GM18499 (cell line): ENCODE measurements at regions not wholly inside any gene's neighbourhood (a gene's known extent, or its start where the extent isn't known, plus 50 kb on each side); places are given as distances from the start of the nearest gene placed in this dataset.
"Not testable (repeated sequence)": the region's sequence is repeated elsewhere in the genome, so short reads cannot be mapped to it uniquely, and the experiment has no call there.

Source experiments
- ATAC-seq: cut with Tn5 transposase; IDR thresholded peaks from one replicate; pipeline ENCODE4 v1.9.1; 2021; ENCODE audit warnings: moderate number of reproducible peaks; ENCODE audit not compliant: insufficient read depth, unreplicated experiment

DNA sequence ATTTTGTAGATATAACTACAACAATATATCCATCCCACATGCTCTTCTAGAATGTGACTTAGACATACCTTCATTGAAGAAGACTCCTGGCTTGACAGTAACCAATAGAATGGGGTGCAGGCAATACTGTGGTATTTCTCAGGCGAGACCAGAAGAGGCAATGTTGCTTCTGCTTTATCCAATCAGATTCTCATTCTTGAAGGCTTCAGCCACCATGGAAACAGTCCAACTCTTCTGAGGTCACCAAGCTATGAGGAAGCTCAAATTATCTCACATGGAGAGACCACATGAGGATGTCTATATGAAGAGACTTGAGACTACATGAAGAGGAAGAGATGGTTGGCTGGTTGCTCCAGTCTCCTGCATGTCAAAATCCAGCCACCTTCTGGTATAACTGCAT, 469.9 kb downstream of the PCDH10 start:
- ATAC-seq = no peak

DNA sequence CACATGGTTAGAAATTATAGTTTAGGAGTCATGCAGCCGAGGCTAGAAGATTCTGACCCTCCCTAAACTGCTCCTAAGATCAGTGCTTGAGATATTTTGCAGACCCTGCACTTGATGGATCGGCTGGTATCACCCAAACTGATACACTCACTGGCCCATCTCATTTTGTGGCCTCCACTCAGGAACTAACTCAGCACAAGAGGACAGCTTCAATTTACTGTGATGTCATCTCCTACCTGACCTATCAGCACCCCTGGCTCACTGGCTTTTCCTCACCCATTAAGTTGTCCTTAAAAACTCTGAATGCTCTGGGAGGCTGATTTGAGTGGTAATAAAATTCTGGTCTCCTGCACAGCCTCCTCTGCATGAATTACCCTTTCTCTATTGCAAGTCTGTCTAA, 450.9 kb downstream of the PCDH10 start:
- no peak for ATAC-seq

DNA sequence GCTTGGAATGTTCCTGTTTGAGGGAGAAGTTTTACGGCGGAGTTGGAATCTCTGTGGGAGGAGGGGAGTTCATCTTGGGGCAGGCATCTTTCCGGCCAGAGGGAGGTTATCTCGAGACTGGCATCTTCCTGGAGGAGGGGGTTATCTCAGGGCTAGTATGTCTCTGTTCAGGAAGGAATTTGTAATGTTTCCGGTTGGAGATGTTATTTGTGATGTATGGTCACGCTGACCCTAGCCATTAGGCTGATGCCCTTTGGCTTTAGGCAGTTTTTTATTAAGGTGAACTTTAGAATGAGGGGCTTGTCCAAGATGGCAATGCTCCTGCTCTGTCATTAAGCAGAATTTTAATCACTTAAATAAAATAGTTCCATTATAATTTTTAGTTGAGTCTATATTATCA, 449.7 kb downstream of the PCDH10 start:
- ATAC-seq = no peak

DNA sequence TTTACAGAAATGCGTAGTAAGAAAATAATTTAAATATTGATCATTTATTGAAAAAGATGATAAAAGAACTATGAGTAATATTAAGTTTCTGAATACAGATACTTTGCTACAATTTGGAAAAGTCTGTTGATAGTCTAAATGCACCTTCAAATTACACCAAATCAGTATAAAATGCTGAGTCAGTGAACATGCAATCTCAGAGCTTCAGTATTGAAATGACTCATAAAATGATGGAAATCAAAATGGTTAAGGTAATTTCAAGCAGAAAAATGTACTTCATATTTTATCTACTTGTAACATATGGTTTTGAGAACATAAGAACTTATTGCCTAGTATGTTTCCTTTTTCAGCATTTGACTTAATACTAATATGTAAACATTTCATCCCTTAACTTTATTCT, 448.2 kb downstream of the PCDH10 start:
- ATAC-seq = no peak

DNA sequence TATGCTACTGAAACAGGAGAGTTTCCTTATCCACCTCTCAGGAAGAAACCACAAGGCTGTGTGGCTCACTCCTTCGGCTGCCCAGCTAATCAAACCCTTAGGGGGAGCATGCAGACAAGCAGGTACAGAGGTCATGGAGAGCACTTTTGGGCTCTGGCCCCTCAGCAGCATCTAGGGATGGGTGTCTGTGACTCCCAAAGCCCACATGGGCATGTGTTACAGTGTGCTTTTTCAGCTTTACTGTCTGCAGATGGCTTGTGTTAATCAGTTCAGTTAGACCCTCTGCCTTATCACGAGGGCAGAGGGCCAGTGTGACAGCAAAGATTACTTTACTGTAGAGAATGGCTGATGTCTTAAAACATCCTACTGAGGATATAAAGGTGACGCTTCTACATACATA, 447.4 kb downstream of the PCDH10 start:
- ATAC-seq = no peak

DNA sequence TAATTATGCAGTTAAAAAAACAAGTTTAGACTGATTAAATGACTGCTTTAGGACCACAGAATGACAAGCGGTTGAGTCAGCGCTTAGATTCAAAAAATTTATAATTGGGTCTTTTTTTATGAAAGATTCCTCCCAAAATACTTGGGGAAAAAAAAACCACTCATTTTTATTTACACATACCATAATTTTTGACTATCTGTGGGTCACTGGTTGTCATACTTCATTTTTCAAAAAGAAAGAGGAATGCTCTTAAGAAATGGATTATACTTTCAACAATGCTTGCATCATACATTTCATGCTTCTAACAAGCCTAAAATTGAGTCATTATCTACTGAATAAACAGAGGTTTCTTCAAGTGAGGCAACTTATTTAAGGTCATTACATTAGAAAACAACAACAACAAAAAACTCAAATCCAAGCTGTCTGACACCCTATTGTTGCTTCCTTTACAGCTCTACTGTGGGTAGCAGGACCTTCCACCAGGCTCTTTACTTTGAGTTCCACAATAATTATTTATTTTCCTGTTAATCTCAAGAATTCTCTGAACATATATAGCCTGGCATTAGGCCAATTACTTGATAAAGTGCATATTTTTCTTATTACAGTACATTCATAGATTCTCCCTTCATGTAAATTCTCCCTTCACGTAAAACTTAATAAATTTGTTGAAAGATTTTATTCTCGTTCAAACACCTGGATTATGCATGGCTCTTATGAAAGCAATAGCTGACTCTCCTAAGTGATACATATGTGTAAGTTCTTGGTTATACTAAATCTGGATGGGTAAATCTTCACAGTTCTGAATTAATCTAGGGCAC, 445.5 kb downstream of the PCDH10 start:
- ATAC-seq = no peak

DNA sequence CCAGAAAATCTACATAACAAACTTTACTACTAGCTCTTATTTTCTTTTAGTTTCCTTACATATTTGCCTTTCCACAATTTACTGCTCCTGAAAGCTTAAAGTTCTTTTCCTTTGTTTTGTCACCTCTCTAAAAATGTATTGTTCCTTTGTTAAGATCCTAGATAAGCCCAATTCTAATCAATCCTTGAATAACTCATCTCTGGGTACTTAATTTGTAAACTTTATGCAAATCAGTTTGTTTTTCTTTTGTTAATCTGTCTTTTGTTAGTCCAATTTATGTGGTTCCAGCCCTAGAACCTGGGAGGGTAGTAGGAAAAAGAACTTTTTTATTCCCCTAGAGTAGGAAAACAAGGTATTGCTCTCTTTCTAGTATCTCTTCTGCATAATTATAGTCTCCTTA, 444.7 kb downstream of the PCDH10 start:
- no peak for ATAC-seq

DNA sequence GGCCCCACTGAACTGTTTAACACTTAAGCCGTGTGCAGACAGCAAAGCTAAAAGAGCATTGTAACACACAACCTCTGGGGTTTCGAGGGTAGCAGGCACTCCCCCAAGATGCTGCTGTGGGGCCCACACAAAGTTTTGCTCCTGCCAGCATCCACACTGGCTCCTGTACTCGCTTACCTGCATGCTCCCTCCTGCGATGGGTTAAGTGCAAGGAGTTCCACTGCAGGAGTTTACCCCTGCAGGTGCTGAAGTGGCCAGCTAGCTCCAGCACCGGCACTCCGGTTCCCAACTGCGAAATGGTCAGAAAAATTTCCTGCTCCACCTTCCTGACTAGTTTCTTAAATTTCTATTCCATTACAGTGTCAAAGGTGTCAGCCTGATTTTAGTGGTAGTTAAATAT, 443.5 kb downstream of the PCDH10 start:
- no peak for ATAC-seq

DNA sequence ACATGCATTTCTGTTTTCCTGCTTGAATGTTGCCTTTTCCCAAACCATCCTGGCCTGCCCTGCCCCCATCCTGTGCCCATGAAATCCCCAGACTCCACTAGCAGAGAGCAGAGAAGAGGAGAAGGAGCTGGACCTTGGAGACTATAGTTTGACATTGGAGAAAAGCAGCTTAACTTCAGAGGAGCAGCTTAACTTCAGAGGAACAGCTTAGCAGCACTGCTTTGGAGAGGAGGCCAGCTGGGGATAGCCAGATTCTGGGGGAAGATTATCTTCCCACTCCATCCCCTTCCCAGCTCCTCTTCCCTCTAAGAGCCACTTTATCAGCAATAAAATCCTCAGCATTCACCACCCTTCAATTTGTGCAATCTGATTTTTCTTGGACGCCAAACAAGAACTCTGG, 443.0 kb downstream of the PCDH10 start:
- ATAC-seq = no peak

DNA sequence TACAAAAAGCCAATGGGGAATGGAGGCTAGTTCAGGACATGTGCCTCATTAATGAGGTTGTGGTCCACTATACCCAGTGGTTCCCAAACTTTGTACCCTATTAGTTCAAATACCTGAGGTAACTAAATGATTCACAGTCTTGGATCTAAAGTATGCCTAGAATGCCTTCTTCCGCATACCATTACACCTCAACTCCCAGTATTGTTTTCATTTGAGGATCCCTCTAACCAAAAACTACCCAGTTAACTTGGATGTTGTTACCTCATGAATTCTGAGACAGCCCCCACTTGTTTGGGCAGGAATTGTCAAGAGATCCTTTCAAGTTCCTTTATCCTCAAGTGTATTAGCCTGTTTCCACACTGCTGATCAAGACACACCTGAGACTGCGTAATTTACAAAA, 439.2 kb downstream of the PCDH10 start:
- ATAC-seq = no peak

DNA sequence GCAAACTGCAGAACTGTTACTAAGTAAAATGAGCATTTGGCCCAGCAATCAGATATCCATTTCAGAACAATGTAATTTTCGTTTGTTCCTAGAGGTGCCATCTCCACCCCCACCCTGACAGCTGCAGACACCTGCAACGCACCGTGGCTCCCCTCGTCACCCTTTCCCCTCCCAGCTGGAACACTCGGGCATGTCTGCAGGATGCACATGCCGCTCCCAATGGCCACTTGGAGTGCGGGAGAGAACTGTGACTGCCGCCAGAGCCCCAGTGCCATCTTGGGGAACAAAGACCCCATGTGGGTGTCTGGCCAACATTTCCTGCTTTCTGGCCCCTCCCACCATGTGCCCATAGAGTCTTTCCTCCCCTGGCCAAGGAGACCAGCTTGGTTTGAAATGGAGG, 436.2 kb downstream of the PCDH10 start:
- no peak for ATAC-seq

DNA sequence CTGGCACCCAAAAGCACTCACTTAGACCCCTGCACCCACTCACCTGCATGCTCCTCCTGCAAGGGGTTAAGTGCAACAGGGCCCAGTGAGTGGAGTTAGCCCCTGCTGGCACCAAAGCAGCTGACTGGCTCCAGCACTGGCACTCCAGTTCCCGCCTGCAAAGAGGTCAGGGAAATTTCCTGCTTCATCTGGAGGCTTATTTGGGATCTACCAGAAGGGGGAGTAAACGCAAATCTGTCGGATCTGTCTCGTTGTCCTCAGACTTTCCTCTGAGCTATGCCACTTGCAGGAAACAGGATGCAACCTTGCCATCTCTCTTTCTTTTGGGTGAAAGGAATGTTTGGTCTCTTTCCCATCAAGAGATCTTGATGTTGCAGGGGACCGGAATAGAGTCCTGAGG, 435.6 kb downstream of the PCDH10 start:
- no peak for ATAC-seq

DNA sequence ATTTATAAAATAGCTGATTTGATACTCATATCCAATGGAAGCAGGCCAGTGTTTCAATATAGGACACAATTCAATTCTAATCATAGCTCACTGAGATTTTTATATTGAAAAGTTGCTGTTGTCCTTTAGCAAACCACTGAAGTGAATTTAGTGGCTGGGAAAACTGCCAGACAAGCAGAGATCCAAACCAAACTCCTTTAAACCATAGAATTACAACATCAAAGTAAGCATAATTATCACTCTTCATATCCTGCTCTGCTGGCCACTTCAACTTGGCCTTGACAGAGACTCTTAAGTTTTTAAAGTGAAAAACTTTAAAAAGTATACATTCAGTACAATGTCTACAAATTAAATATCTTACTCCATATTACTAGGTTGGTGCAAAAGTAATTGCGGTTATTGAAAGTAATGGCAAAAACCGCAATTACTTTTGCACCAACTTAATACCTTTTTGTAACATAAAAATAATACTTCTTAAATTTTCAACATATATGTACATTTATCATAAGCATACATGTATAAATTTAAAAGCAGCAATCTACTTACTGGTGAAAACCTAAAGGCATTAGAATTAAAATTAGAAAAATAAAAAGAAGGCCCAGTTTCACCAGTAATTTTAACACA, 433.0 kb downstream of the PCDH10 start:
- no peak for ATAC-seq

DNA sequence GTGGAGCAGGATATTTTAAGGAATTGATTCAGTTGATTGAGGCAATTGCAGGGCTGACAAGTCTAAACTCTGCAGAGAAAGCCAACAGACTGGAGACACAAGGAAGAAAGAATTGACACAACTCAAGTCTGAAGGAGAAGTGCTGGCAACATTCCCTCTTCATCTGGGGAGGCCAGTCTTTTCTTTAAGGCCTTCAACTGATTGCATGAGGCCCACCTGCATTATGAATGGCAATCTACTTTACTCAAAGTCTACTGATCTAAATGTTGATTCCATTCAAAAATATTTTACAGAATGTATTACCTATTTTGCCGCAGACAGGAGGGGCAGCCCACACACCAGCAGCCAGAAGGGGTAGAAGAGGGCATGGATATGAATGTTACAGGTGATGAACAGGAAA, 425.2 kb downstream of the PCDH10 start:
- no peak for ATAC-seq

DNA sequence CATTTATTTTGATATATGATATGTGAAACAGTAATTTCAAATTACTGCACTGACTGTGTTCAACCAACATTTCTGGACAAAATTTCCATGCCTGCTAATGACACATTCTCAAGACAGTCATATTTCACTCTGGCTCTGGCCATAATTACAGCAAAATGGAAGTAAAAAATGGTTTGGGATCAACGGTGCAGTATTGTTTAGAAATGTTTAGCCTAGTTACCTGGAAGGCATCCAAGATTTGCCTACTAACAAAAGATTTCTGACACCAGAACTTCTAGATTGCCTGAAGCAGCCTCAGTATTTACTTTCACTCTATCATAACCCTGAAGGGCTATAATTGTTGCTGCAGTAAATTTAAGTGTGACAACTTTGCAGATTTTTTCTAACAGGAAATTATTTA, 416.3 kb downstream of the PCDH10 start:
- ATAC-seq = no peak

DNA sequence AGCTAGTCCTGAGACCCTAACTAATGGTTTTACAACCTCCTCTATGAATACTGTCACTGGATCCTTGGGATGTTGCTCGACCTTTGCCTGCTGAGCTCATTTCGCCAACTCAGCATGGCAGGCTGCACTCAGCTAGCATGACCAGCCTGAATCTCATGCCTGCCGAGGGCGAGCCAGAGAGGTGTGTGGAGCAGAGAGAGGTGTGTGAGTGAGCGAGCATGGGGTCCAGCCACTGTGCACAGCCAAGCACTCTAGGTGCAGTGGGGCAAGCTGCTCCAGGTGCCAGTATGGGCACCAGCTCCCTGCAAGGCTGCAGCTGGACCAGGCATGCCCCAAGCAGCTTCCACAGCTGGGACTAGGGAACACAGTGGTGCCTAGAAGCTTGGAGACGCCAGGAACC, 410.9 kb downstream of the PCDH10 start:
- no peak for ATAC-seq

DNA sequence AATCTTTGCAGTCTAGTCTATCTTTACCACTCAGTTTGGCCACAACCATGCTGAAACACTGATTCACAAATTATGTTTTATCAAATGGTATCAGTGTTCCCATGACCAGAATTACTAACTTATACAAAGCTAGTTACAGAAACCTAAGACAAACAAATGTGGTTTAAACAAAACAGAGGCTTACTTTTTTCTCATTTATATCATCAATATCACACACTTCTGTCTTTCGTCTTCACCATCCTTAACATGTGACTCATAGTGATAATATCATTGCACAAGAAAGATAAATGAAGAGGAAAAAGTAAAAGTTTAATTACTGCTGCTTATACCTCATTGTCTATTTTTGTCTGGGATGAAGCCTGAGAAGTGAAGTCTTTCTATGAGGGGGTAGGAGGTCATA, 406.6 kb downstream of the PCDH10 start:
- ATAC-seq = no peak

DNA sequence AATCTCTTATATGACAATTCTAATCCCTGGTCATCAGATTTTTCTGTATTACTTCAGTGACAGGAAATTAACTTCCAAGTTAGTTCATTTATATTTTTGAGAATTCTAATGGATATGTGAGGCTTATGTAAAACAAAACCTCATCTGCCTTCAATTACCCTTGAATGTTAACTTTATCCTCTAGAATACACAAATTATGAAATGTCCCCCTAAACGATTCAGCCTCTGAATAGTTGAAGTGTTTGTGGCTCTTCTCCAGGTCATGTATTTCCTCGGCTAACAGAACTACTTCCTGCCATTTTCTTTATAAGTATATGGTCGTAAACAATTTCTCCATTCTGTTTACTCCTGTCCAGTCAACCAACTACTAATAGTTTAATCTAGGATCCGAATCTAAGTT, 401.3 kb downstream of the PCDH10 start:
- ATAC-seq = no peak

DNA sequence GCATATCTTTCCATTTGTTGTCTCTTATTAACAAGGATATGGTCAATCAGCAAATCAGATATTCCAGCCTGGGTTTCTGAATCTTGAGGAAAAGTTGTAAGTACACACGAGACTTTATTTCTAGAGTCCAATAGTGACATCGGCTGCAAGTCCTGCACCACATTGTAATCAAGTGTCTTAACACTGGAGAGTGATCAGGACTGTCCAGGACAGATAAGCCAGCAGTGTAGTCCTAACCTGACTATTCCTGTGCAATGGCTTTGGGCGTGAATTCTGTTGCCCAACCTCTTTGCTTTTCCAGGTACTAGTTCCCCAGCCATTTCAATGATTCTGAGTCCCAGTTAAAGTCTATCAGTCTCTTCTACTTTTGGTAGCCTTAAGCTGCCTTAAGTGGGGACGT, 395.0 kb downstream of the PCDH10 start:
- ATAC-seq = no peak

DNA sequence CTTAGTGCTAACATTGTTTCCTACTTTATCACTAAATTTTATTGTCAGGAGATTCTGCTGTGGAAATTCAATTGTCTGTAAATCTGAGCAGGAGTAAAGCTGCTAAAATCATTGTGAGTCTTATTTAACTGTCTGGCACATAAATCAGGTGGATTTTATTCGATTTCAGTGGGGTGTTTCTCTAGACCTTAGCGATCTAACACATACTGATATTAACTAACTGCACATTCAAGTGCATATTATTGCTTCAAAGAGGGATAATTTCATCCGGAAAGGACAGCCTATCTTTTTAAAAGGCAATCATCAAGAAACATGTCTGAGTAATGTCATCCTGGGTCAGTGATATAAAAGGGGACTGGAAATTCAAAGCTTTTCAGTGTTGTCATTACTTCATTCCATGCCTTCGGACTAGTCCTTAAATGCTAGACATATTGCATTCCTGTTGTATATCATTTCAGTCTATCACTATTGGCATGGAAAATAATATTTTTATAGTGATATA, 388.7 kb downstream of the PCDH10 start:
- ATAC-seq = no peak

DNA sequence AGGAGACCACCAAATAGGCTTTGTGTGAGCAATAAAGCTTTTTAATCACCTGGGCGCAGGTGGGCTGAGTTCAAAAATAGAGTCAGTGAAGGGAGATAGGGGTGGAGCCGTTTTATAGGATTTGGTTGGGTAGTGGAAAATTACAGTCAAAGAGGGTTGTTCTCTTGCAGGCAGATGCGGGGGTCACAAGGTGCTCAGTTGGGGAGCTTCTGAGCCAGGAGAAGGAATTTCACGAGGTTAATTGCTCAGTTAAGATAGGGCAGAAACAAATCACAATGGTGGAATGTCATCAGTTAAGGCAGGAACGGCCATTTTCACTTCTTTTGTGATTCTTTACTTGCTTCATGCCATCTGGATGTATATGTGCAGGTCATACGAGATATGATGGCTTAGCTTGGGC, 385.1 kb downstream of the PCDH10 start:
- not testable (repeated sequence) for ATAC-seq

DNA sequence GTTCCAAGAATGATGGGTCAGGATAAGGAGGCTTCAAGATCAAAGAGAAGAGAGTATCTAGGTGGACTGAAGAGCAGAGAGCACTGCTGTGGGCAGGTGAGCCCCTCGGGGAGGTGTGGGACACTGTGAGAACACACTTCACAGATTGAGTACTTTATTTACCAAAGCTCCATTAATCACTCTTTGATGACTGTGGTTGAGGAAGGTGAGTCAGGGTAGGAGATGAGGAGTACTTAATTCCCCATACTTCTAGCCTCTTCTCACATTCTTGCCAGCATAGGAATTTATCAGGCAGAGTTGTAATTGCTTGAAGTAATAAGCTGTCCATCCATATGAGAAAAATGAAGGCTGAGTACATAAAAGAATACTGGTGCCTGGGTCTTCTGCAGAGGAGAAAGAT, 375.3 kb downstream of the PCDH10 start:
- ATAC-seq = no peak
